SKM-1 treated with dmso at 0.1 percent for 144 hours (cell line): ENCODE measurements at regions not wholly inside any gene's neighbourhood (a gene's known extent, or its start where the extent isn't known, plus 50 kb on each side); places are given as distances from the start of the nearest gene placed in this dataset.

Experiments used
- DNase-seq: peaks from one replicate; lab custom pipeline; 2025; ENCODE audit not compliant: unreplicated experiment; lab: John Stamatoyannopoulos, UW

DNA sequence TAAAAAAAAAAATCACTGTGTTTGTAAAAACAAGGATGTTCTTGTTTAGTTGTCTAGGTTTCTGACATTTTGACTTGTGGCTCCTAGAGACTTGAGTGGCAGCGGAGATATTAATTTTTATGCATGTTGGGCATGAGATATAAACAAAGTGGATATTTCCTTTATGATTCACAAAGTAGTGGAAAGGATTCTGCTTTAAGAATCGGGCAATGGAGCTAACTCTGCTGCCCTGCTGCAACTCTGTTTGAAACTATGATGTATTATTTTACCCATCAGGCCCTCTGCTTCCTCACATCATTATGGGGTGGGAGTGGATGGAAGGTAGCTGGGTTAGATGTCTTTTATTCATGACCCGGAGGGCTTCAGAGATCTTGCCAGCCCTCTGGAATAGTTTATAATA is 94.1 kb upstream of the CD180 start:
- DNase-seq: no peak

DNA sequence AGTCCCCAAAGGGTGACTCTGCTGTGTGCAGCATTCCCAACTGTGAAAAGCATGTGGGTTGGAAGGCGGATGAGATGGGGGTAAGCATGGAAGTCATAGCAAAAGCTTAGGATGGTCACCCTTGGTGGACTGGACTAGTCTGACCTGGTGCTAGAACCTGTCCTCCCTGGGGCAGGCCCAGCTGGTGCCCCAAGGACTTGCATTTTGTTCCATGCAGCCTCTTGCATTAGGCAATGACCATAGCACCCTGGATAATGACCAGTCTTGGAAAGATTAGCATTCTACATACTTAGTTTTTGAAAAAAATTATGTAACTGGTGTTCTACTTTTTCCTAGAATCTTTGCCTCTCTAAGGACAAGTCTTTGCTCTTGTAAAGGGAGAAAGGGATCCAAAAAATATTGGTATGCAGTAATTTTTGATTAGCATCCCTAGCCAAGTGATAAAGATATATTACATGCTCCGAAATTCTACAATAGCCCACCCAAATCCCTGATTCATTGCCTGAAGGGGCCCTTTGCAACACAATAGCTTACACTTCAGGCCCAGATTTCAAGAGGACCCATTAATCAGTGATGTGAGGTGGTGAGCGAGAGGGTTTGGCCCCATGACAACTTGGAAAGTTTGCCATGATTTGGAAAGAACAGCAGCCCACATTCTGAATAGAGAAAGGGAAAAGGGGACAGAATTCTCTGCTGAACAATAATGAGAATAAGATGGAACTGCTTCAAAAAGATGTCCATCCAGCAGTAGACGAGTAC is 93.3 kb upstream of the CD180 start:
- DNase-seq: no peak

- DNase-seq: no peak
Measured at GRCh38 chr5:67287510-67288268, 91.1 kb upstream of the CD180 start.

GRCh38 chr5:67286006-67286405 is 89.4 kb upstream of the CD180 start:
- DNase-seq: no peak

- DNase-seq: no peak
Measured at GRCh38 chr5:67283988-67284487, 87.4 kb upstream of the CD180 start.

DNA sequence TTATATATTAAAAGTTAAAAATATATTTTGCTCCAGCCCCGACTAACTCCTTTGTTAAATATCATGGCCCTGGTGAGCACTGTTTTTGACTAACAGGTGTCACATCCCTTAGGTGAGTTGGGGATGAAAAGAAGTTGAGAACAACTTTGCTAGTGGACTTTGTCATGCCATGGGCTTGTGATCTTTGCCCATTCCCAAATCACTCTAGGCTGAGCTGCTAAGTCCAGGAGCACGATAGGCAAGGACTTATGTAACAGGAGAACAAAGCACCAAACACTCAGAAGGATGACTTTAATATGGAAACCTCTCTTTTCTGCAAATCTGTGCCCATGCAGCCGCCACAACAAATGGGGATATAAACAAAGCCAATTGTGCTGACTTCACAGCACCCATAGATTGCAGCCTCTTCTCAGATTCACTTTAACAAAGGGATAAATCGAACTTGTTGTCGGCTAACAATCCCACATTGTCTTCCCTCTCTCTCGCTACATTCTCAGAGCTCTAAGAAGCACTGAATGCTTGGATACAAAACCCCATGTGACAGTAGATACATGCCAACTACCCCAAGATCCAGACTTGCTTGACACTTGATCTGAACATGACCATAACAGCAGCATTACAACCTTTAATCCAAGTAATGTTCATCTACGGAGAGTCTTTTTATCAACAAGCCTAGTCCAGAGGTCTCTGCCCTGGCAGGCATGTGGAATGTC is 86.8 kb upstream of the CD180 start:
- DNase-seq: no peak

DNA sequence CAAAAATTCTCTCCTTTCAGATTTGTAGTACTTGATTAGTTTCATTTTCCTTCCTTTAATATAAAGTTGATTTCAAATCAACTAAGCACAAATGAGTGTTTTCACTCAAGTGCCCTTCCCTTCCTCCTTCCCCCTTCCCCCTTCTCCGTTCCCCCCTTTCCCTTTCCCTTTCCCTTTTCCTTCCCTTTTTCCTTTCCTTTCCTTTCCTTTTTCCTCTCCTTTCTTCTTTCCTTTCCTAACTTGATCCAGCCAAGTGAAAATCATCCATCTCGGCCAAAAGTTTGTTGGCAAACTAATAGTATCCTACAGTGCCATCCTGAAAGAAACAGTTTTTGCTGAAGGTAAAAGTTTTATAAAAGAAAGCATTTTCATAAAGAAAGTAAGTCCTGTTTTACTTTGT is 85.3 kb upstream of the CD180 start:
- DNase-seq: no peak

- no peak for DNase-seq
Measured at GRCh38 chr5:67273689-67274356, 77.2 kb upstream of the CD180 start.

- DNase-seq: no peak
Measured at GRCh38 chr5:67272453-67273130, 76.0 kb upstream of the CD180 start.

DNA sequence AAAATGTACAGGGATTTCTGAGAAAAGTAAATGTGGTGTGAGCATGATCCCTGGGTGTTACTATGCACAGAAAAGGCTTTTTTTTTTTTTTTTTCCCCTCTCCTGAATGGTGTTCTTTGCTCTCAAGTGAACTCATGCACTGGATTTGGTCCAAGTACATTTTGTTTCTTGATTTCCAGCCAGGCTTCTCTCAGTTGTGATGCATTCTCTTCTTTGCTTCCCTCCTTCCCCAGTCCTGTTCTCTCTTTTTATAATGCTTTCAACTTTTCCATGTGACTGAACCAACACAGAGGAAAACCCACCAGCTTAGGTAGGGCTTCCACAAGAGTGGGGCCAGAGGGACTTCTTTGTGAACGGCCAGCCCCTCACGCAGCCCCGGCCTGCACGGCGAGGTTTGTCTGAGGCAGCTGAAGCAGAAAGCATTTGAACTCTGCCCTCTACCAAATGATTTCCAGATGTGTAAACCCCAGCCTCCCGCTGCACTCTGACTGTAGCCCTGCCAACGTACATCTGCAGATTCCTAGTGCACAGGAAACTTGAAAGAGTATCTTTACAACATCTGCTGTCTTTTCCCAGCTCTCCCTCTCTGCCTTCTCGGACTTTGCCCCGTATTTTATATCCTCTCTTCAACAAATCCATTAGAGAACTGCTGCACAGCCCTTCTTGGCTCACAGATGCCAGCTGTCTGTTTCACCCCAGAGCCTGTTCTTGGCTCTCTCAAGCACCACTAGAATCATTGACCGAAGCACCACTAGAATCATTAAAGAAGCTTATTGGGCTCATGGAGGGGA is 71.8 kb upstream of the CD180 start:
- DNase-seq: no peak

GRCh38 chr5:67267512-67268216 is 71.1 kb upstream of the CD180 start:
- no peak for DNase-seq

- DNase-seq: no peak
Measured at GRCh38 chr5:67266654-67267350, 70.2 kb upstream of the CD180 start.

DNA sequence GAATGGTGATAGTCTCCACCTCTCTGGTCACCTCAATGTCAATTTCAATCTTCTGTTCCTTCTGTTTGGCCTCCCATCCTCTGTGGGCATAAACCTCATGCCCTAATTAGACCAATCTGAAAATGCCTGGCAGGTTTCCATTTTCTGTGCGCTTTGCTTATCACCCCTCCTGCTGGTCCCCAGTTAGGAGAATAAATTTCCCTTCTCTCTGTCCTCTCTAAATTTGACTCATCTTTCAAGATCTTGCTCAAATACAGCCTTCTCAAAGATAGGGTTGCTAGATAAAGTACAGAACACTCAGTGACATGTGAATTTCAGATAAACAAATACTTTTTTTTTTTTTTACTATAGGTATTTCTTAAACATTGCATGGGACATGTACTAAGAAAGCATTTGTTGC is 69.4 kb upstream of the CD180 start:
- DNase-seq: no peak

GRCh38 chr5:67263656-67264408 is 67.2 kb upstream of the CD180 start:
- no peak for DNase-seq

DNA sequence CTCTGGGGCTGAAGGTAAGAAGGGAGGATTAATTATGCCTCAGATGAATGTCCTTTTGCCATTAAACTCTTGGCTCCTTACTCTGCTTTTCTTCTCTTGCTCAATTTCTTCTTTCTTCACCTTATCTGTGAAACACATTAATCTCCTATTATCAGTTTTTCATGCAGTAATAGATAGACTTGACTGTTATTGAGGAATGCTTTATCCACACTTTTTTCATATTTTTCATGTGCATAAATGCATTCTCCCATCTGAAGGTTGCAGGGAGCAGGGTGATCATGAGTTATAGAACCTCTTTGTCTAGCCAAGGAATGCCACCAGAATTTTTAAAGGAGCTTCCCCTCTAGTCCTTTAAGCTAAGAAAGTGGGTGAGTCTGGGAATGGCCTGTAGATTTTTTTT is 66.4 kb upstream of the CD180 start:
- DNase-seq: no peak

- DNase-seq: no peak
Measured at GRCh38 chr5:67262206-67262605, 65.6 kb upstream of the CD180 start.

GRCh38 chr5:67259548-67260215 is 63.1 kb upstream of the CD180 start:
- no peak for DNase-seq
